Suprapubic skin (tissue), 4 donors: ENCODE measurements at regions not wholly inside any gene's neighbourhood (a gene's known extent, or its start where the extent isn't known, plus 50 kb on each side); places are given as distances from the start of the nearest gene placed in this dataset.

Experiments
- CTCF ChIP-seq, 2 donors: fragments of 200-600 bp in 1 of 2; fragments of 450-650 bp in 1 of 2; sonication (generic) in 1 of 2; IDR thresholded peaks; one replicate each; pipeline ENCODE4 v1.5.1; 2016 to 2019; ENCODE audit warnings: antibody characterized with exemption in 2 of 2, mild to moderate bottlenecking in 1 of 2, moderate library complexity in 1 of 2
- EP300 ChIP-seq: sonication (generic); formaldehyde crosslinking; IDR thresholded peaks from one replicate; pipeline ENCODE4 v1.6.1; 2017; ENCODE audit warnings: antibody characterized with exemption
- POLR2A ChIP-seq, 2 donors: fragments of 450-650 bp; IDR thresholded peaks; one replicate each; pipeline ENCODE4 v1.6.1; 2017; ENCODE audit warnings: antibody characterized with exemption in 2 of 2, mild to moderate bottlenecking in 2 of 2, moderate library complexity in 2 of 2
- POLR2AphosphoS5 ChIP-seq, 3 donors: sonication (generic); formaldehyde crosslinking; IDR thresholded peaks; one replicate each; pipeline ENCODE4 v1.6.1; 2017; ENCODE audit warnings: antibody characterized with exemption in 3 of 3

GRCh38 chr20:40855269-40855668 is 166.2 kb upstream of the MAFB start:
- TF ChIP-seq POLR2AphosphoS5 (IDR thresholded peaks at IDR 0.05): no peak
- no peak for TF ChIP-seq EP300
- TF ChIP-seq CTCF (IDR thresholded peaks at IDR 0.05): no peak
- TF ChIP-seq POLR2A (IDR thresholded peaks at IDR 0.05): no peak
